NCI-H146 treated with DMSO at 0.1 percent for 48 hours (cell line): ENCODE measurements at regions not wholly inside any gene's neighbourhood (a gene's known extent, or its start where the extent isn't known, plus 50 kb on each side); places are given as distances from the start of the nearest gene placed in this dataset.
"Not testable (repeated sequence)": the region's sequence is repeated elsewhere in the genome, so short reads cannot be mapped to it uniquely, and the experiment has no call there.

Source experiments
- DNase-seq: peaks from one replicate; lab custom pipeline; 2025; ENCODE audit not compliant: unreplicated experiment; lab: John Stamatoyannopoulos, UW

DNA sequence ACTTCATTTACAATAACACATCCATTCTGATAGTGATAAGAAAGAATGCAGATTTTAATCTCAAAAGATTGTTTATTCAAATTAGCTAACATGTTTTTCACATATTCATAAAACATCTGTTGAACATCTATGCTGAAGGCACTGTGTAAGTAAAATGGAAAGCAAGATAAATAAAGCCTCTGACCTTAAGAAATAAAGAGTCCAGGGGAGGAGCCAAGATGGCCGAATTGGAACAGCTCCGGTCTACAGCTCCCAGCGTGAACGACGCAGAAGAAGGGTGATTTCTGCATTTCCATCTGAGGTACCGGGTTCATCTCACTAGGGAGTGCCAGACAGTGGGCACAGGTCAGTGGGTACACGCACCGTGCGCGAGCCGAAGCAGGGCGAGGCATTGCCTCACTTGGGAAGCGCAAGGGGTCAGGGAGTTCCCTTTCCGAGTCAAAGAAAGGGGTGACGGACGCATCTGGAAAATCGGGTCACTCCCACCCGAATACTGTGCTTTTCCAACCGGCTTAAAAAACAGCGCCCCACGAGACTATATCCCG, 336.5 kb downstream of the CETN3 start:
- DNase-seq: not testable (repeated sequence)

DNA sequence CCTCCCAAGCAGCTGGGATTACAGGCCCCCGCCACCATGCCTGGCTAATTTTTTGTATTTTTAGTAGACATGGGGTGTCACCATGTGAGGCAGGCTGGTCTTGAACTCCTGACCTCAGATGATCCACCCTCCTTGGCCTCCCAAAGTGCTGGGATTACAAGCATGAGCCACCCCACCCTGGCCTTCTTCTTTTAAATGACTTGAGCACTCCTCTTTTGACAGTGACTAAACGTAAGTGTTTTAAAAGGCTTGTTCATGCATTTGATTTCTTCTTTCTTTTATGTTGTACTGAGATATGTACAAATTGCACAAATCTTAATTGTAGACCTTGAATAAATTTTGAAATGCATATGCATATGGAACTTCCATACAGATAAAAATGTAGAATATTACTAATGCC, 337.9 kb downstream of the CETN3 start:
- DNase-seq: no peak

DNA sequence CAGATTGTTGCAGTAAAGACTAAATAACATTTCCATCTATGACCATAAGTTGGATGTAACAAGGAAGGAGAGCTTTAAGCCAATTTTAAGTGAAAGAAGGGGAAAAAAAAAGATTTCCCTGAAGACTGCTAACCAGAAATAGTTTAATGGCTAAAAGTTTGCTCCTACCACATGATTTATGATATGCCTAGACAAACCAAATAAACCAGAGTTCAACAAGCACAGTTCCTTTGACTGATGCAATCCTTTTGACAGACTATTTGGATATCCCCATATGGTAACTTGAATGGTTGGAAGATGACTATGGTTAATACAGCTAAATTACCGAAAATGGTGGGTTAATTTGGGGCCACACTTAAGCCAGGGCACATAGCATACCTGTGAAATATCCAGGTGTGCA, 338.5 kb downstream of the CETN3 start:
- DNase-seq: no peak

DNA sequence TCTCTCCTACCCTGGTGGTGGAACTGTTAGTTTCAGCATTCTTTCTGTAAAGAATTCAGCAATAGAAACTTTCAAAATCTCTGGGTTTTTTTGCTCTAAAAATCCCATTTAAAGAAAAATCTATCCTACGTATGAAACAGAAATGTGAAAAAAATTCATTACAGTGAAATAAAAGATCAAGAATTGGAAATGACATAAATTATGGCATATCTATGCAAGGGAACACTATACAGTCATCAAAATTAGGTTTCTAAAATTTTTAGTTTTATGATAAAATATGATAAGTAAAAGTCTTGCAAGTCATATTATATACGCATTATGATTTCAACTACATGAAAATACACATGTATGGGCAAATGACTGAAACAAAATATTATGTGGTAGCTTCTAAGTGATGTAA, 342.6 kb downstream of the CETN3 start:
- no peak for DNase-seq

DNA sequence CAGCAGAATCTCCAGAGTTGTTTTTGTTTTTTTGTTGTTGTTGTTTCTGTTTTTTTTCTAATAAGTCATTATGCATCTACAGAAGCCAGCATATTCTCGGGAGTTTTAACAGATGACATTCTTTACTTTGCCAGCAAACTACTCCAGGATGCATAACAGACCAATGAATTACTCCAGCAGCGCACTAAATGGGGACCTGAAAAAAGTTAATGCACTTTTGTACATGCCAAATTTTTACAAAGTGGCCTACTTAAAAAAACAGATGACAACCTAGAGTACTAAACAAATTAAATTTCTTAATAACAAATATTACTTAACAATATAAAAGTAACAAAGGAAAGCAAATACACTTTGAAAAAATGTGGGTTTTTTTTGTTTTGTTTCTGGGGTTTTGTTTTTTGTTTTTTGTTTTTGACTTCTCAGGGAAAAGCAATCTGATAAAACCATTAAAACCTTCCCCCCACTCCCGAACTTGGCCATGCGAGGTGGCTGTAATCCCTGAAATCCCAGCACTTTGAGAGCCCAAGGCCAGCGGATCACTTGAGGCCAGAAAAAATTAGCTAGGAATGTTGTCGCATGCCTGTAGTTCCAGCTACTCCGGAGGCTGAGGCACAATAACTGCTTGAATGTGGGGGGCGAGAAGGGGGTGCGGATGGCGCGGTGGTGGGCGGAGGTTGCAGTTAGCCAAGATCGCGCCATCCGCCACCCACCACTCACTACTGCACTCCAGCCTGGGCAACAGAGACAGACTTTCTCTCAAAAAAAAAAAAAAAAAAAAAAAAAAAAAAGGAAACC, 352.4 kb downstream of the CETN3 start:
- no peak for DNase-seq

DNA sequence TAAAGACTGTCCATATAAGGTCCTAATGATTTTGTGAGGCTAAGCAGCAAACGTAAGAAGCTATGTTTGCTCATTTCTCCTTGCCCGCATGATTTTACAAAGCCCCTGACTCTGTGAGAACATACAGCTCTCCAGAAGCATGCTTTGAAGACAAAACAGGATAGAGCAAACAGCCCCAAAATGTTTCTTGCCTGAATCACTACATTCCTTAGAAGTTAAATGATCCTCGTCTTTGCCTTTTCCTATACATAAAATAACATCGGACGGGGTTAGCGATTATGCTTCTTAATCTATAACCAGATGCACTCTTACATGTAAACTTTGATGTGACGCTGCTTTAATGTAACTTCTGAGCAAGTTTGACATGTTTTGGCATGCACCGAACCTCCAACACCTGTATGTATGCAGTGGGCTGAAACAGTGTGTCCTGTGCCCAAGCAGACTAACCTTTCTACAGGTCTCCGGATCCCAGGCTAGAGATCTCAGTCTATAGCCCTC, 353.7 kb downstream of the CETN3 start:
- DNase-seq: no peak

DNA sequence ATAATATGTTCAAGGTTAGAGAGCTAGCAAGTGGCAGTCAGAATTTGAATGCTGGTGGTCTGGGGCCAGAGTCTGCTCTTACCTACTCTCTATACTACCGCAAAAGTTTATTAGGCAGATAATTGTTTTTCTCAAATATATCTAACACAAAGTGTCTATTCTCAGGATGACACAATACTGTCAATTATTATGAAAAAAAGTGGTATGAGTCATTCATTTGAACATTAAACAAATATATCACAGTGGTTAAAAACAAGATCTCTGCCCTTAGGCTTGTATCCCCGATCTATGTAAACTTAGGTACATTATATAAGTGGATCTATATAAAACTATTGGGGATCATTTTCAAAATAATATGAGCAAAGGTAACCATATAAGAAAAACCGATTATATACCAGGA, 354.9 kb downstream of the CETN3 start:
- DNase-seq: no peak

DNA sequence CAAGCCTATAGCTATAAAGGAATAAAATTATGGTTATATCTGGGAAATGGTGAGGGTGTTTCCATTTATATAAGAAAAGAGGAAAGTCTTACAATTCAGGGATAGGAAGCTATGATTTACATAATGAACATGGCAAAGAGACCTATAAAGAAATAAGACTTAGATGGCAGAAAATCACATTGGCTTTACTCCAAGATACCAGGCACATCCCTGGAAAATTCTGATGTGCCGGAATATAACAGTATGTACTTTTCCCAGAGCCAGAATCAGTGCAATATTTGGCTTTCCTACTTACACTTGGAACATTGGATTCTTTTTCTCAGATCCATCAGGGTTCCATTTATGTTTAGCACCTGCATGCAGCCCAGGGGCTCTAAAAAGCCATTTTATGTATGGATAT, 357.8 kb downstream of the CETN3 start:
- DNase-seq: no peak

DNA sequence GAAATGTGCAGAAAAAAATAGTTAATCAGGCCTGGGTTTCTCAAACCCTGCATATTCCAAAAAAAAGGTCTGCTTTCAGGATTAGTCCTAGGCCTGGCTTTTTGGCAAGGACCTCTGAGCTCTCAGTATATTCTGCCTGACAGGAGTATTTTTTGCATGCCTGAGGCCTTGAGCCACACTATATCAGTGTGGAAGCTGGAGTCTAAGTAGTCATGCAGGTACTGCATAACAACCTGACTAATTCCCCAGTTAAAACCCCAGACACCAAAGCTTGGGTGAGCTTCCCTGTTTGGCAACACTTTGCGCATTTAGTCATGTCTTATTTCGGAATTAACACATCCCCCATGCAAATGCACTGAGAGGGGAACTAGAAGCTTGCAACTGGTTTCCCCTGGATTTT, 359.5 kb downstream of the CETN3 start:
- no peak for DNase-seq

DNA sequence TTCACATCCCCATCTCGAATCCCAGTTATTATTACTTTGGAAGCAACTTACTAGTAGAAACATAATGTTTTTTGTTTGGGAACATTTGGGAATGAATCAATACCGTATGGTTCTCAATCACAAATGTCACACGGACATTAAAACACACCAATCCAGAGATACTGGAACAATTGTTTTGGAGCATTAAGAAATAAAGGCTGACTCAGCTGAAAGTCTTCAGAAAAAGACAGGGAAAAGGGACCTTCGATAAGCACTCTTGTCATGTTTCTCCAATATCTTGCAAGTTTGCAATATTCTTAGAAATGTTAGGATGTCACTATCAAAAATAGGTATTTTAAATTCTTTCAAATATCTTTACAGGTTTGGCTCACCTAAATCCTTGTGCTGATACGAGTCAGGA, 362.4 kb downstream of the CETN3 start:
- DNase-seq: no peak

DNA sequence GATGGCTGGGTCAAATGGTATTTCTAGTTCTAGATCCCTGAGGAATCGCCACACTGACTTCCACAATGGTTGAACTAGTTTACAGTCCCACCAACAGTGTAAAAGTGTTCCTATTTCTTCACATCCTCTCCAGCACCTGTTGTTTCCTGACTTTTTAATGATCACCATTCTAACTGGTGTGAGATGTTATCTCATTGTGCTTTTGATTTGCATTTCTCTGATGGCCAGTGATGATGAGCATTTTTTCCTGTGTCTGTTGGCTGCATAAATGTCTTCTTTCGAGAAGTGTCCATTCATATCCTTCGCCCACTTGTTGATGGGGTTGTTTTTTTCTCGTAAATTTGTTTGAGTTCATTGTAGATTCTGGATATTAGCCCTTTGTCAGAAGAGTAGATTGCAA, 369.5 kb downstream of the CETN3 start:
- DNase-seq: not testable (repeated sequence)

DNA sequence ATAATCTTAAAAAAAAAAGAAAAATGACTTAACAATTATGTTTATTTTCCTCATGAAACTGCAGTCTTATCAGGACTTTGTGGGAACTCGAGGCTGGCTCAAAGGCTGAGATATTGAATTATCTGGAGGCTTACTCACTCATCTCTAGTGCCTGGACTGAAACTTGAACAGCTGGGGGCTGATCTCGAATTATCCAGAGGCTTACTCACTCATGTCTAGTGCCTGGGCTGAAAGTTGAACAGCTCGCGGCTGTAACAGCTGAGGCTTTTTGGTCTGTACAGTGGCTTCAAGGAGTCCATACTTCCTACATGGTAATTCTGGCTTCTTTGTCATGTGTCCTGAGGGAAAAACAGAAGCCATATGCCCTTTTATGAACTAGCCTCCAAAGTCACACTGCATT, 371.9 kb downstream of the CETN3 start:
- no peak for DNase-seq

DNA sequence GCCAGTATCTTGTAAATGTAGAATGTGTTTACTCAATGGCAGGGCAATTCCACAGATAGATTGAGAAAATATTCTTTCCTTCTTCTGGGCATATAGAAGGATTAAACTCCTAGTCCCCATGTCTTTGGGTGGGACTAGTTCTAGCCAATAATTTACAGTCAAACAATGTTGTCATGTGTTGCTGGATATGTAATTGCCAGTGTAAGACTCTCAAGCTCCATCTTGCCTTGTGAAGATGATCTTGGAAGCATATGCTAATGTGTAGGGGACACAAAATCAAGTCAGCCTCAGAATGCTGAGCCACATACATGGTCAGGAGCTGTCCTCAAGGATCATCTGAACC, 386.9 kb downstream of the CETN3 start:
- no peak for DNase-seq

DNA sequence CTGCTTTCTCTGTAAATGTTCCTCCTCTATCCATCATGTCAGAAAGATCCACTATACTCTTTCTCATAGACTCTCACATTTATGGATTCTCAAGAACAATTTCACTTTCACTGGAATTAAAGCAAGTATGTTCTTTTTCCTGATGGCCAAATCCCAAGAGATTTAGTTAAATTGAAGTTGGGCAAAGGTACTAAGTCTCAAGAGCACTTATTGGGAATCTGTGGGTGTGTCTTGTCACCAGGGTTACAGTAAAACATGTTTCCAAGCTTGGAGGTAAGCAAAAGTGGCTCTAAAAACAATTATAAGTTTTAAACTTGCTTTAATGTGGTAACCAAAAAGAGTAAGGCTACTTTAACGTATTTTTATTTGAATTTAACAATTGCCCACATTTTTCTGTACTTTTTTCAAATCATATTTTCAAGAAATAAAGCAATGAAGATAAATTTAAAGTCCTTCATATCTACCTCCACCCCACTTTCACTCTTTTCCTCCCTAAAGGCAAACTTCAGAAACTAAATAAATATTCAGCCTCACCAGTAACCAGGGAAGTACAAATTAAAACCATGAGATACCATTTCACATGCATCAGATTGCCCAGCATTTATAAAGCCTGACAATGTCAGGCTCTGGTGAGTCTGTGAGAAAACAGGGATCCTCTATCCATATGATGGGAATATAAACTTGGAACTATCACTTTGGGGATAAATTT, 387.4 kb downstream of the CETN3 start:
- DNase-seq: no peak

DNA sequence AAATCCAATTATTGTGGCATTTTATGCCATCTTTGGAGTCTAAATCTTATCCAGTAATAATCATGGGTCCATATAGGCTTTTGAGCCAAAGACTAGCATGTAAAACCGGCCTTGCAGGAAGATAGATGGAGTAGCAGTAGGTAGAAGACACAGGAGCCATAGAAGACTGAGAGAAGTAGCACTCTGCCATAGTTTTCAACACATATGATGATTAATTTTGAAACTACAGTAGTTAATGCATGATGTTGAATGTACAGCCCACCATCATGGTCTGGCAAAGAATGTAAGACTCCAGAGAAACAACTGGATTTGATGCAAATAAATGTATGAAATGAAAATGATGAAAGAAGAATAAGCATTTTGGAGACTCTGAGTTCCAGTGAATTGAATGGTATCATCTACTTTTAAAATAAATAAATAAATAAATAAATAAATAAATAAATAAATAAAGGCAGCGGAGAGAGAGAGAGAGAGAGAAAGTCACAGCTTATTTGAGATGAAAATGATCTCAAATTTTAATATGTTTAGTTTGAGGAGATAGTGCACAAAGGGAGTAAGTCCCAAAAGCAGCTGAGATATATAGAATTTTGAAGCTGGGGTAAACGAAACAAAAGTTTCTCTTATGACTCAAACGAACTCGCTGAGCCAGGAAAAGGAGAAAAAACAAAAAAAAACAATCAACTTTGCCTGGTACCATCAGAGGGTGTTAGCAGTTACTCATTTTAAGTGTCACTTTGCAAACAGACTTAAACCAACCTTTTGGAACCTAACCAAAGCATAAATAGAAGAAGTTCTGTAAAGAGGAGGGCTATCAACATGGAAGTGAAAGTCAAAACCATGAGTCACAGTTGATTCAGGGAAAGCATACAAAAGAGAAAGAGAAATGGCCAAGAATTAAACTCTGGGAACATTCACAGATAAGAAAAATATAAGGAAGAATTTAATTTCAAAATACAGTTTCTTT, 388.7 kb downstream of the CETN3 start:
- DNase-seq: no peak

DNA sequence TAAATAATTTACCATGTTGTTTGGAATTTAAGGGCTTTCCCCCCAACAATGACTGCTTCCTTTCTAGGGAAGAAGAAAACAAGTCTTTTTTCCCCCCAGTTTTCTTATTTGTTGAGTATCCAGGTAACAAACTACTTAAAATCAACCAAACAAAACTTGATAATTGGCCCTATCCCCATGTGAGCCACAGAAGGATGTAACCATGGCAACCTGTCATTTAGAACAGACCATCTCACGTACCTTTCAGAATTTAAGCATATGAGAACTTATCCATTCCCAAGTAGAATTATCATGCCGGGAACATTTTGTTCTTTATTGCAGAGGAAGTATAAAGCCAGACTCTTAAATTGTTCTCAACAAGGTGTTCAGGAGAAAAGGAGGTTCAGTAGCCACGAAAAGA, 392.3 kb downstream of the CETN3 start:
- peak; percentile 52 for DNase-seq

DNA sequence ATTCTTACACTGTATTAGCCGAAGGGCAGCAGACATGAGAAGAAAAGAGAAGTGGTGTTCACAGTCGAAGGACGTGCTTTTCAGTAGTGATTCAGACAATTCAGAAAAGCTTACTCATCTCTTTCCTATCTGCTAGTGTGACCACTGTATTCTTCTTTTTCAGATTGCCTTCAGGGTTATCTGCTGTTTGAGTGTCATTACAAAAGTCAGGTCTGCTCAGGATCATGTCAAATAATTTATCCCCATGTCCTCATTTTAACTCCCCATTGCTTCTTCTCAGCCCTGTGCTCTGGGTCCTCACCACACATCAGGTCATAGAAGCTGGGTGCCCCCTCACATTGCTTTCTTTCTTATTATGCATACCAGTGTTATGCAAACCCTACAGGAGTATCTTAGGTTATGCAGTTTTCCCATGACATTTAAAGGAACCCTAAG, 394.0 kb downstream of the CETN3 start:
- DNase-seq: no peak

DNA sequence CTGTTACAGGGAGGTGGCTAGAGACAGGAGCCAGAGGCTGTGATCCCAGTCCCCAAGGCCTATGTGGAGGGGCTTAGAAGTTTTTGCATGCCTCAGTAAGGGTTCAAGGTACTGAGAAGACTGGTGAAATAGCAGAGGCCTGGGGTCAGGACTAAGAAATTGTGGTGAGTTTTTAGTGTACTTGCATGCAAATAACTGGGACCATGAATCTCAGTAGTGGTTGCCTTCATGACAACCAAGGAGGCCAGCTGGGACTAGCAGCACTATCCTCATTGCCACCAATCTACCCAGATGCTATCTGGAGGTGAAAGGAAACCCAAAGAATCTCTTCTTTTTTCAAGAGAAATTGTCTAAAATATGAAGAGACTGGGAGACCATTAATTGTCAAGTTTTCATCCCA, 395.1 kb downstream of the CETN3 start:
- DNase-seq: no peak

DNA sequence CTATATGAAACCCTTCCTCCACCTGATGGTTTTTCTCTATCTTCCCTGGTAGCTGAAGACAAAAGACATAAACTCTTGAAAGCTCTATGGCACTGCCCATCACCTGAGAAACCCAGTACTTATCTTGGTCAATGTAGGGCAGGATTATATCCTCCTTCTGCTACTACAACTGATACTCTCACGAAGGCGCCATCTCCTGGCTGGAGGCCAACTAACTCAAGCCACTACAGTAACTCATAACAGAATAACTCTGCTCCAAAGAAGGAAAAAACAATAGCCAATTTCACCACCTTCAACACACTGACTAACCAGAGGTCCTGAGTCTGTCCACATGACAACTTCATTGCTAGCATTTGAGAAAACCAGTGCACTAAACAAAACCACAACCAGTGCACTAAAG, 409.2 kb downstream of the CETN3 start:
- DNase-seq: no peak

DNA sequence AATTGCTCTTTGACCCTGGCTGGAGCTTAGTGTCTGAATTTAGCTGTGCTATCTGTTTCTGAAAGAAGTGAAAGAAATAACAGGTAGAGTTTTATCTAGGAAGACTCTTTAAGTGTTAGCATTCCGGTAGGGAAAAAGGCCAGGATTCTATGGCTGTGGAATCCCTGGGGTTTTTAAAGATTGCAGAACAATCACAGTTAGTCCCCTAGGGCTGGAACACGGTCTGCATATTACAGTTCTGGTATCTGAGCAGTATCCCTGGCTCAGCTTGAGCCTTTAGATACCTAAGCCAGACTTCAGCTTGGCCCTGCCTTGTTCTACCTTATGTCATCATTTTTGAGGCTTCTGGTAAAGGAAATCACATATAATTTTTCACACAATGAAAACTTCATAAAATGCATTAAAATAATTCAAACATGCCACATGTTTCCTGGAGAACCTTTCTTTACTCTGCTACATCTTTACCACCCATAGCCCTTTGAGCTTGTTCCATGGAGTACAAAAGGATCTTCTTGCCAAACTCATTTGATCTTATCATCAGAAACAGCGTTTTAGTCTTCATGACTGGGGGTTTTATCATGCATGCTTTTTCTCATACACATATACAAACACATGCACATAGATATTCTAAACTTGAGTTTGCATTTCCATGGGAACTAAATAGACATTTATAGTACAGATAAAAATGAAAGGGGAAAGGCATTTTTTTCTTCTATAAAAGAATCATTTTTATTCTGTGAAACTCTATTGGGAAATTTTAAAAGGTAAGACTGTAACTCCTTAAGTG, 410.8 kb downstream of the CETN3 start:
- DNase-seq: no peak
